ENCODE measurements at regions not wholly inside any gene's neighbourhood (a gene's known extent, or its start where the extent isn't known, plus 50 kb on each side); places are given as distances from the start of the nearest gene placed in this dataset.

GRCh38 chr5:178781936-178782335 is 51.5 kb upstream of the ZNF354A start:
- WGBS, 2 donors (ENCODE audit: low coverage in 1 of 2) = 85 to 90% methylated on average over 6 to 14 of the region's 14 CpGs
- Histone ChIP-seq H3K36me3 (no peaks in the 10 kb centered on the region), H3K9me3 (no peaks in the 10 kb centered on the region), H3K27me3 (no peaks in the 10 kb centered on the region), H3K4me1 (no peaks in the 10 kb centered on the region), H3K4me3 (no peak overlapping the region), H3K27ac (no peak overlapping the region)
- intact Hi-C loops (cut with DNase I; ENCODE audit: low total_unique reads) (no loop called here), in situ Hi-C loops (cut with MboI; ENCODE audit: low pct_ligation_motif_present in 1 of 4, low pct_unique_long_range_greater_than_20kb in 1 of 4, low sequenced_read_pairs in 3 of 4) (no loop called here)
- TF ChIP-seq POLR2AphosphoS5 (IDR thresholded peaks at IDR 0.05) (no peak), CTCF (IDR thresholded peaks at IDR 0.05) (no peak), POLR2A (IDR thresholded peaks at IDR 0.05) (no peak)
- no peak for DNase-seq

- WGBS, 2 donors (ENCODE audit: low coverage in 1 of 2) = 65 to 68% methylated on average over 7 to 27 of the region's 27 CpGs
- no peak for TF ChIP-seq POLR2AphosphoS5 (IDR thresholded peaks at IDR 0.05)
- no peak for TF ChIP-seq CTCF (IDR thresholded peaks at IDR 0.05)
- TF ChIP-seq EP300 (IDR thresholded peaks at IDR 0.05; ENCODE audit: low read depth) = no peak
- no peak for TF ChIP-seq POLR2A (IDR thresholded peaks at IDR 0.05)
- no peaks in the 10 kb centered on the region for H3K9me3 ChIP-seq
- H3K36me3 ChIP-seq = no peaks in the 10 kb centered on the region
- H3K27ac ChIP-seq = no peak overlapping the region
- intact Hi-C loops (cut with DNase I; ENCODE audit: low total_unique reads) (no loop called here), in situ Hi-C loops (cut with MboI; ENCODE audit: low pct_ligation_motif_present in 1 of 4, low pct_unique_long_range_greater_than_20kb in 1 of 4, low sequenced_read_pairs in 3 of 4) (no loop called here)
- no peaks in the 10 kb centered on the region for H3K4me1 ChIP-seq
- no peaks in the 10 kb centered on the region for H3K27me3 ChIP-seq
- DNase-seq = no peak
- no peak overlapping the region for H3K4me3 ChIP-seq
Observed at GRCh38 chr5:178780581-178781498, 50.4 kb upstream of the ZNF354A start.

Measured in transverse colon (tissue), 4 donors.